Thyroid gland (tissue), 4 donors: ENCODE measurements at regions not wholly inside any gene's neighbourhood (a gene's known extent, or its start where the extent isn't known, plus 50 kb on each side); places are given as distances from the start of the nearest gene placed in this dataset.
A peak's percentile ranks its signal among the peaks of the same experiment; 100 is the strongest.

Source experiments
- DNase-seq, 2 donors: peaks; one replicate each; pipeline ENCODE4 v3.0.0-alpha.2; 2019
- H3K27ac ChIP-seq, 3 donors: fragments of 200-600 bp; sonication (generic); 1 replicate in 2 of 3; 2 replicates in 1 of 3; pipeline ENCODE4 v1.5.1; 2016 to 2019; ENCODE audit warnings: mild to moderate bottlenecking in 1 of 3, moderate library complexity in 1 of 3
- H3K27me3 ChIP-seq: fragments of 200-600 bp; sonication (generic); one replicate; pipeline ENCODE4 v1.5.1; 2019
- H3K36me3 ChIP-seq, 2 donors: fragments of 200-600 bp; sonication (generic); one replicate each; pipeline ENCODE4 v1.5.1; 2016 to 2019
- H3K4me1 ChIP-seq, 2 donors: fragments of 200-600 bp; sonication (generic); one replicate each; pipeline ENCODE4 v1.5.1; 2017 to 2019
- H3K4me3 ChIP-seq, 3 donors: fragments of 200-600 bp; sonication (generic); replicated peaks in 1 of 3; 1 replicate in 2 of 3; 2 replicates in 1 of 3; pipeline ENCODE4 v1.5.1; 2016; ENCODE audit warnings: mild to moderate bottlenecking in 1 of 3
- H3K9me3 ChIP-seq: fragments of 200-600 bp; sonication (generic); one replicate; pipeline ENCODE4 v1.5.1; 2017
- POLR2A ChIP-seq, 2 donors: fragments of 450-650 bp; IDR thresholded peaks; one replicate each; pipeline ENCODE4 v1.6.1; 2017; ENCODE audit warnings: antibody characterized with exemption in 2 of 2, mild to moderate bottlenecking in 2 of 2, moderate library complexity in 1 of 2
- WGBS, 2 donors: methylation state at CpG; one replicate each; pipeline ENCODE4 v1.1.5; 2017; 5-methylcytosine and 5-hydroxymethylcytosine counted together
- intact Hi-C: fragments of 100-400 bp; cut with DNase I; formaldehyde crosslinking; loops from one replicate; pipeline ENCODE4 v1.15.1; 2023
- TF ChIP-seq, protein P1 (sequence below), 6 experiments: fragments of 200-600 bp in 3 of 6; fragments of 450-650 bp in 3 of 6; sonication (generic) in 3 of 6; IDR thresholded peaks; one replicate each; pipeline ENCODE4 v1.5.1; 2016 to 2019; ENCODE audit warnings: antibody characterized with exemption in 6 of 6, mild to moderate bottlenecking in 2 of 6, inconsistent platforms in 1 of 6, moderate library complexity in 1 of 6

- TF ChIP-seq, protein P1, sequence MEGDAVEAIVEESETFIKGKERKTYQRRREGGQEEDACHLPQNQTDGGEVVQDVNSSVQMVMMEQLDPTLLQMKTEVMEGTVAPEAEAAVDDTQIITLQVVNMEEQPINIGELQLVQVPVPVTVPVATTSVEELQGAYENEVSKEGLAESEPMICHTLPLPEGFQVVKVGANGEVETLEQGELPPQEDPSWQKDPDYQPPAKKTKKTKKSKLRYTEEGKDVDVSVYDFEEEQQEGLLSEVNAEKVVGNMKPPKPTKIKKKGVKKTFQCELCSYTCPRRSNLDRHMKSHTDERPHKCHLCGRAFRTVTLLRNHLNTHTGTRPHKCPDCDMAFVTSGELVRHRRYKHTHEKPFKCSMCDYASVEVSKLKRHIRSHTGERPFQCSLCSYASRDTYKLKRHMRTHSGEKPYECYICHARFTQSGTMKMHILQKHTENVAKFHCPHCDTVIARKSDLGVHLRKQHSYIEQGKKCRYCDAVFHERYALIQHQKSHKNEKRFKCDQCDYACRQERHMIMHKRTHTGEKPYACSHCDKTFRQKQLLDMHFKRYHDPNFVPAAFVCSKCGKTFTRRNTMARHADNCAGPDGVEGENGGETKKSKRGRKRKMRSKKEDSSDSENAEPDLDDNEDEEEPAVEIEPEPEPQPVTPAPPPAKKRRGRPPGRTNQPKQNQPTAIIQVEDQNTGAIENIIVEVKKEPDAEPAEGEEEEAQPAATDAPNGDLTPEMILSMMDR (IDR thresholded peaks at IDR 0.05): no peak
- no peak for TF ChIP-seq POLR2A (IDR thresholded peaks at IDR 0.05)
- Histone ChIP-seq H3K36me3 (no peaks in the 10 kb centered on the region), H3K4me3 (no peak overlapping the region), H3K27me3 (no peaks in the 10 kb centered on the region), H3K9me3 (no peaks in the 10 kb centered on the region), H3K27ac (no peak overlapping the region), H3K4me1 (no peaks in the 10 kb centered on the region)
- DNase-seq: no peak
- 80 to 84% methylated on average over 3 of the region's 3 CpGs for WGBS, 2 donors
- intact Hi-C loops: no loop called here
Observed at GRCh38 chr9:105103776-105104175, 140.7 kb upstream of the SLC44A1 start.

DNA sequence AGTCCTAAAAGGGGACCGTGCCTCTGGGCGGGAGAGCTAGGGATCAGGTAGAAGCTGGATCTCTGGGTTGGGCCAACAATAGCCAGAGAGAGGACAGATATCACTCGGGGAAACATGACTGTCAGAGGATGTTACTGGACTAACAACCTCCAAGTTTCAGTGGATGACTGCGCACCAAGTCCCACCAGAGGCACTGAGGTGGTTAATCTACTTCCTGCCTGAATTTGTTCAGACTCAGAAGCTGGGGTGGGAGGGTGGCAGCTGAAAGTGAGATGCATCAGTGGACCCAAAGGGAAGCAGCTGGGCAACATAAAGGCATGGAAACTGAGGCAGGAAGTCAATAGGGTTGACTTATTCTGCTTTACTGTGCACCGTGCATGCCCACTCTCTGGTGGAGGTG lies 130.1 kb upstream of the SLC44A1 start:
- intact Hi-C loops: no loop called here
- WGBS, 2 donors: 87 to 95% methylated on average over 5 of the region's 5 CpGs
- H3K4me1 ChIP-seq: no peaks in the 10 kb centered on the region
- no peaks in the 10 kb centered on the region for H3K36me3 ChIP-seq
- no peak overlapping the region for H3K4me3 ChIP-seq
- TF ChIP-seq, protein P1 (IDR thresholded peaks at IDR 0.05): no peak
- no peak for TF ChIP-seq POLR2A (IDR thresholded peaks at IDR 0.05)
- no peaks in the 10 kb centered on the region for H3K9me3 ChIP-seq
- DNase-seq: no peak
- H3K27me3 ChIP-seq: no peaks in the 10 kb centered on the region
- H3K27ac ChIP-seq: no peak overlapping the region

DNA sequence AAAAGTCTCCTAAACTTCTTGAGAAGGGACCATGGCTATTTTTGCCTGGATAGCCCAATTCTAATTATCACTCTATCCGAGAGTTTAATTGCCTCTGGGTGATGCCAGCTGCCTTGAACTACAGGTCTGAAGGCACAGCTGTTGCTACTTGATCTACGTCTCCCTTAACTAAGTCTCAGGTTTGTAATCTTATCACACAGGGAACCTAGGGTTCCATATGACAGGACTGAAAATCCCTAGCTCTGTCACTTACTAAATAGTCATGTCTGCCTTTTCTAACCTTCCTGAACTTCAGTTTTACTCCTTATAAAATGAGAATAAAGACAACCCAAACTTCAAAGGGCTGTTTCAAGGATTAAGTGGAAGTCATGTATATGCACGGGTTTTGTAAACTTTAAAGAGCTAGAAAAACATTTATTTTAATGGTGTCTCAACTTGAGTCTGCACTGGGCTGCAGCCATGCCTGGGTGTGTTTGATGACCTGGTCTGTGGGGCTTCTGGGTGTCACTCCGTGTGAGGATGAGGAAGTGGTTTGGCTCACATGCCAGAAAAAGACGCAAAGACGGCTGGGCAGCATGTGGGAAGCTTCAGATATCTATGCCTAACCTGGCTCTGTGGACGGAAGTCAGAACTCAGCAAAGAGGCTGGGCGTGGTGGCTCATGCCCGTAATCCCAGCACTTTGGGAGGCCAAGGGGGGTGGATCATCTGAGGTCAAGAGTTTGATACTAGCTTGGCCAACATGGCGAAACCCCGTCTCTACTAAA lies 129.3 kb upstream of the SLC44A1 start:
- no peak overlapping the region for H3K27ac ChIP-seq

GRCh38 chr9:105116052-105116868 lies 128.2 kb upstream of the SLC44A1 start:
- Histone ChIP-seq H3K27ac (no peak overlapping the region), H3K4me3 (no peak overlapping the region), H3K4me1 (no peaks in the 10 kb centered on the region), H3K36me3 (no peaks in the 10 kb centered on the region), H3K9me3 (no peaks in the 10 kb centered on the region), H3K27me3 (no peaks in the 10 kb centered on the region)
- DNase-seq: no peak
- no peak for TF ChIP-seq POLR2A (IDR thresholded peaks at IDR 0.05)
- TF ChIP-seq, protein P1 (IDR thresholded peaks at IDR 0.05): no peak
- intact Hi-C loops: no loop called here
- 91% methylated on average over 7 to 9 of the region's 9 CpGs for WGBS, 2 donors

More for the DNA sequence above, 129.3 kb upstream of the SLC44A1 start:
- no peaks in the 10 kb centered on the region for H3K36me3 ChIP-seq
- no peak for TF ChIP-seq POLR2A (IDR thresholded peaks at IDR 0.05)
- TF ChIP-seq, protein P1 (IDR thresholded peaks at IDR 0.05): no peak
- no peaks in the 10 kb centered on the region for H3K27me3 ChIP-seq
- no peaks in the 10 kb centered on the region for H3K4me1 ChIP-seq
- intact Hi-C loops: no loop called here
- WGBS, 2 donors: 79 to 82% methylated on average over 11 of the region's 11 CpGs
- H3K4me3 ChIP-seq: no peak overlapping the region
- no peaks in the 10 kb centered on the region for H3K9me3 ChIP-seq
- DNase-seq: peak in 1 of 2 donors; percentile 13

- Histone ChIP-seq H3K9me3 (no peaks in the 10 kb centered on the region), H3K4me3 (no peak overlapping the region), H3K27me3 (no peaks in the 10 kb centered on the region), H3K27ac (no peak overlapping the region), H3K4me1 (no peaks in the 10 kb centered on the region), H3K36me3 (no peaks in the 10 kb centered on the region)
- no peak for TF ChIP-seq POLR2A (IDR thresholded peaks at IDR 0.05)
- TF ChIP-seq, protein P1 (IDR thresholded peaks at IDR 0.05): no peak
- intact Hi-C loops: no loop called here
- no peak for DNase-seq
- 87 to 88% methylated on average over 2 of the region's 2 CpGs for WGBS, 2 donors
Observed at GRCh38 chr9:105117234-105117633, 127.2 kb upstream of the SLC44A1 start.
